Activated gamma-delta T cell treated with Interleukin-2 at 50 U/mL for 16 hours (primary cell): ENCODE measurements at regions not wholly inside any gene's neighbourhood (a gene's known extent, or its start where the extent isn't known, plus 50 kb on each side); places are given as distances from the start of the nearest gene placed in this dataset.

Experiments
- DNase-seq: peaks from one replicate; pipeline ENCODE4 v3.0.0-alpha.2; 2020

- no peak for DNase-seq
These were observed 143.1 kb upstream of the PELI1 start for GRCh38 chr2:64287202-64287740.

- no peak for DNase-seq
These were observed 144.3 kb upstream of the PELI1 start for GRCh38 chr2:64288321-64289193.

- DNase-seq = no peak
These were observed 145.0 kb upstream of the PELI1 start for GRCh38 chr2:64289251-64289650.

- DNase-seq = no peak
These were observed 145.5 kb upstream of the PELI1 start for GRCh38 chr2:64289737-64290136.

- DNase-seq = no peak
These were observed 147.0 kb upstream of the PELI1 start for GRCh38 chr2:64291181-64291580.

GRCh38 chr2:64295326-64296139, 151.3 kb upstream of the PELI1 start:
- no peak for DNase-seq

- DNase-seq = no peak
These were observed 151.9 kb upstream of the PELI1 start for GRCh38 chr2:64296140-64296480.

- no peak for DNase-seq
These were observed 152.6 kb upstream of the PELI1 start for GRCh38 chr2:64296695-64297346.

GRCh38 chr2:64298161-64298560, 153.9 kb upstream of the PELI1 start:
- no peak for DNase-seq

- no peak for DNase-seq
These were observed 153.9 kb upstream of the LGALSL start for GRCh38 chr2:64300066-64300465.

GRCh38 chr2:64303250-64303649, 150.7 kb upstream of the LGALSL start:
- no peak for DNase-seq

- DNase-seq = no peak
These were observed 146.5 kb upstream of the LGALSL start for GRCh38 chr2:64307421-64307820.

GRCh38 chr2:64311191-64311910, 142.6 kb upstream of the LGALSL start:
- no peak for DNase-seq

GRCh38 chr2:64311948-64312621, 141.9 kb upstream of the LGALSL start:
- no peak for DNase-seq

GRCh38 chr2:64312622-64313397, 141.2 kb upstream of the LGALSL start:
- no peak for DNase-seq

GRCh38 chr2:64313398-64313723, 140.6 kb upstream of the LGALSL start:
- DNase-seq = no peak

- no peak for DNase-seq
These were observed 138.5 kb upstream of the LGALSL start for GRCh38 chr2:64315291-64315960.

GRCh38 chr2:64317707-64318475, 136.1 kb upstream of the LGALSL start:
- DNase-seq = no peak

GRCh38 chr2:64318476-64318748, 135.6 kb upstream of the LGALSL start:
- no peak for DNase-seq

- DNase-seq = no peak
These were observed 134.1 kb upstream of the LGALSL start for GRCh38 chr2:64319896-64320295.
